ENCODE measurements at regions not wholly inside any gene's neighbourhood (a gene's known extent, or its start where the extent isn't known, plus 50 kb on each side); places are given as distances from the start of the nearest gene placed in this dataset.

DNA sequence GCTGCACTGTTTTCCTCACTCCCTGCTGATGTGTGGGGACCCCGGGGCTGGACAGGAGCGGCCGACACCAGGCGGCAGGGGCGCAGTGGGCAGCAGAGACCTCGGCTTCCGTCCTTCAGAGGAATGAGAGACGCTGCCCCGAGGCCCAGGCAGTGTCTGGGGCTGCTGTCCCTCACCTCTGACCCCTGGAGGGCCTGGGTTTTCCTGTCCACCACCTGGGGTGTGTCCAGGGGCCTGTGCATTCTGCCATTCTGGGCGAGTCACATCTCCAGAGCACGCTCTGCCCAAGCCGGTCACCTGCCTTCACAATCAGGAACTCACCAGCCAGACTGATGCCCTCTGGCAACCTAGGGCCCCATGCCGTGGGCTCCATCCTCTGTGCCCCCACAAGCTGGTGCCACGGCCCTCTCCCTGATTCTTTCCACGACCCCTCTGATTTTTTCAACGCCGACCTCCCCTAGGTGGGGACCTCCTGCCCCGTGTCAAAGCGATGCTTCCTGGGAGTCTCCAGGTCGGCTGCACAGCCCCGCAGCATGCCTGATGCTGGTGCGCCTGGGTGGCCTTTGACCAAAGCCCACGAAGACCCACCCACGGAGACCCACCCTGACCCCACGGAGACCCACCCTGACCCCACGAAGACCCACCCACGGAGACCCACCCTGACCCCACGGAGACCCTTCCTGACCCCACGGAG, 53.7 kb upstream of the CFAP46 start:
- no peak overlapping the region for H2AFZ ChIP-seq (ENCODE audit: low read length)
- H3K9me3 ChIP-seq (replicated peaks in 1 of 2; ENCODE audit: control insufficient read depth in 2 of 2, insufficient read depth in 1 of 2, low read depth in 1 of 2, low read length in 2 of 2), result peaks cover 0 to 4% of the 10 kb centered on the region in 2 donors
- no peak overlapping the region for H3K4me2 ChIP-seq (ENCODE audit: insufficient read depth, low read length, poor library complexity, severe bottlenecking)
- H2BK120ac ChIP-seq (ENCODE audit: low read depth, low read length), result no peak overlapping the region
- no peak overlapping the region for H3K4ac ChIP-seq (ENCODE audit: low read length)
- no peak overlapping the region for H3K4me3 ChIP-seq (ENCODE audit: low read length in 2 of 2)
- peaks cover 0 to 48% (median 0%) of the 10 kb centered on the region in 3 experiments for H3K27me3 ChIP-seq (ENCODE audit: control insufficient read depth in 3 of 3, insufficient read depth in 3 of 3, low read depth in 1 of 3, low read length in 3 of 3)
- H3K36me3 ChIP-seq (replicated peaks in 1 of 2; ENCODE audit: control insufficient read depth in 2 of 2, insufficient read depth in 2 of 2, low read length in 2 of 2), result no peaks in the 10 kb centered on the region
- H2BK12ac ChIP-seq (ENCODE audit: low read length), result no peak overlapping the region
- H3K27ac ChIP-seq (replicated peaks; ENCODE audit: low read length), result no peak overlapping the region
- H2BK15ac ChIP-seq (ENCODE audit: low read length), result no peak overlapping the region
- H3K18ac ChIP-seq (ENCODE audit: low read length), result peak overlapping the region; percentile 60
- H3K9ac ChIP-seq (ENCODE audit: low read depth, low read length, poor library complexity), result peak overlapping the region; percentile 30
- H4K8ac ChIP-seq (ENCODE audit: low read depth, low read length), result no peak overlapping the region
- no CpG with 5 or more reads among the region's 29 CpGs for WGBS, 2 donors (ENCODE audit: extremely low coverage in 2 of 2, insufficient read length in 2 of 2, insufficient replicate concordance in 1 of 2)
- H4K91ac ChIP-seq (ENCODE audit: low read depth, low read length, poor library complexity), result no peak overlapping the region
- H3K4me1 ChIP-seq (ENCODE audit: control insufficient read depth in 2 of 2, insufficient read depth in 1 of 2, low read depth in 1 of 2, low read length in 2 of 2), result peaks cover 2 to 4% of the 10 kb centered on the region in 2 donors
- H3K14ac ChIP-seq (ENCODE audit: low read length), result no peak overlapping the region
- peak overlapping the region; percentile 46 for H2BK5ac ChIP-seq (ENCODE audit: low read length)
- peaks cover 2% of the 10 kb centered on the region for H3K79me1 ChIP-seq (ENCODE audit: low read depth, low read length)
- no peak overlapping the region for H3K23ac ChIP-seq (ENCODE audit: low read depth, low read length, poor library complexity)
- DNase-seq (ENCODE audit: low spot score), result no peak
- H2AK5ac ChIP-seq (ENCODE audit: low read depth, low read length), result peak overlapping the region; percentile 53

DNA sequence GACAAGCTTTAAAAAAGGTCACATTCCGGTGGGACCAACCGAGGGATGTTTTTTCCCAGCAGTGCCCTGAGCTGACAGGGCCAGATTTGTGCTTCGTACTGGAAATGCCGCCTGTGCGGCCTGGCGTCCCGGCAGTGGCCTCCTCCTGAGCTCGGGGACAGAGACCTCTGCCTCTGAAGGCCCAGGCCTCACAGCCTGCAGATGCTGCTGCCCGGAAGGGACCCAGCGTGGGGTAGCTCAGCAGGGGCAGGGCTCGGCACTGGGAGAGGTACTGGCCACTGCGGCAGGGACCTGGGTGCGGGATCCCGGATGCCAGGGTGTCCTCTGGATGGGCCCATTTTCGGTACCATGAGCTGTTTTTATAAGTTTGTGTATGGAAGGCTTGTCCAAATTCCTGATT, 52.4 kb upstream of the CFAP46 start:
- no peak overlapping the region for H4K91ac ChIP-seq (ENCODE audit: low read depth, low read length, poor library complexity)
- peak overlapping the region; percentile 12 for H3K23ac ChIP-seq (ENCODE audit: low read depth, low read length, poor library complexity)
- H2BK5ac ChIP-seq (ENCODE audit: low read length), result no peak overlapping the region
- H3K9ac ChIP-seq (ENCODE audit: low read depth, low read length, poor library complexity), result peak overlapping the region; percentile 51
- no CpG with 5 or more reads among the region's 15 CpGs for WGBS, 2 donors (ENCODE audit: extremely low coverage in 2 of 2, insufficient read length in 2 of 2, insufficient replicate concordance in 1 of 2)
- no peak overlapping the region for H2BK15ac ChIP-seq (ENCODE audit: low read length)
- no peak overlapping the region for H2BK120ac ChIP-seq (ENCODE audit: low read depth, low read length)
- peaks cover 0 to 4% of the 10 kb centered on the region in 2 donors for H3K9me3 ChIP-seq (replicated peaks in 1 of 2; ENCODE audit: control insufficient read depth in 2 of 2, insufficient read depth in 1 of 2, low read depth in 1 of 2, low read length in 2 of 2)
- peaks cover 2 to 4% of the 10 kb centered on the region in 2 donors for H3K4me1 ChIP-seq (ENCODE audit: control insufficient read depth in 2 of 2, insufficient read depth in 1 of 2, low read depth in 1 of 2, low read length in 2 of 2)
- H3K4ac ChIP-seq (ENCODE audit: low read length), result no peak overlapping the region
- H3K18ac ChIP-seq (ENCODE audit: low read length), result peak overlapping the region; percentile 80
- no peak for DNase-seq (ENCODE audit: low spot score)
- H2AK5ac ChIP-seq (ENCODE audit: low read depth, low read length), result no peak overlapping the region
- no peaks in the 10 kb centered on the region for H3K36me3 ChIP-seq (replicated peaks in 1 of 2; ENCODE audit: control insufficient read depth in 2 of 2, insufficient read depth in 2 of 2, low read length in 2 of 2)
- H4K8ac ChIP-seq (ENCODE audit: low read depth, low read length), result no peak overlapping the region
- H3K14ac ChIP-seq (ENCODE audit: low read length), result no peak overlapping the region
- no peak overlapping the region for H3K4me2 ChIP-seq (ENCODE audit: insufficient read depth, low read length, poor library complexity, severe bottlenecking)
- no peak overlapping the region for H2AFZ ChIP-seq (ENCODE audit: low read length)
- H3K79me1 ChIP-seq (ENCODE audit: low read depth, low read length), result peaks cover 2% of the 10 kb centered on the region
- no peak overlapping the region for H3K4me3 ChIP-seq (ENCODE audit: low read length in 2 of 2)
- H2BK12ac ChIP-seq (ENCODE audit: low read length), result no peak overlapping the region
- no peak overlapping the region for H3K27ac ChIP-seq (replicated peaks; ENCODE audit: low read length)
- H3K27me3 ChIP-seq (ENCODE audit: control insufficient read depth in 3 of 3, insufficient read depth in 3 of 3, low read depth in 1 of 3, low read length in 3 of 3), result peaks cover 0 to 47% (median 0%) of the 10 kb centered on the region in 3 experiments

DNA sequence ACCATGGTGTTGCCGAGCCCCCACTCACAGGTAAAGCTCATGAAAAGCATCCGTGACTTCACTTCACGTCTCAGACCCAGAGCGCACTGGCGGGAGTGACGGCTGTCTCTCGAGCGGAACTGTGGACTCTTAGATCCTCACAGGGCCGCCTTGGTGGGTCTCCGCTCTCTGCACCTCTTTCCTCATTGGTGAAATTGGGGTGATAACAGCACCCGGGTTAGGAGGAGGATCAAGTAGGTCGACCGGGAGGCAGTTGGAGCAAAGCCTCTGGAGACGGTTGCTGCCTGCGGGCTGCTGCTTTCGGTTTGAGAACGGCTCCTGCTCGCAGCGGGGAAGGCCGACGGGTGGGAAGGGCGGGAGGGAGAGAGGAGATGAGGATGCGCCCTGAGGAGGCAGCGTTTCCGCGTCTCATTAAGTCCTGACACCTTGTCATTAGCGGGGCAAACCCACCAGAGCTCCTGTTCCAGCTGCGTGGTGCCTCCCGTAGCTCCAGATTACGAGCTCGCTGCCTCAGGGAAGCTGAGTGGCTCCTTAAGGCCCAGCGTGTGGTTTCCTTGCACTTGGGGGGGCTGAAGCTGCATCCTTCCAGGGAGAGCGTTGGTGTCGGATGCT, 51.9 kb upstream of the CFAP46 start:
- Histone ChIP-seq H3K27me3 (ENCODE audit: control insufficient read depth in 3 of 3, insufficient read depth in 3 of 3, low read depth in 1 of 3, low read length in 3 of 3) (peaks cover 0 to 51% (median 0%) of the 10 kb centered on the region in 3 experiments), H3K9ac (ENCODE audit: low read depth, low read length, poor library complexity) (no peak overlapping the region), H3K4me1 (ENCODE audit: control insufficient read depth in 2 of 2, insufficient read depth in 1 of 2, low read depth in 1 of 2, low read length in 2 of 2) (peaks cover 2 to 4% of the 10 kb centered on the region in 2 donors), H3K4ac (ENCODE audit: low read length) (no peak overlapping the region), H2BK12ac (ENCODE audit: low read length) (no peak overlapping the region), H2BK15ac (ENCODE audit: low read length) (peak overlapping the region; percentile 21), H2AFZ (ENCODE audit: low read length) (no peak overlapping the region), H3K18ac (ENCODE audit: low read length) (peak overlapping the region; percentile 75), H3K23ac (ENCODE audit: low read depth, low read length, poor library complexity) (peak overlapping the region; percentile 12), H3K9me3 (replicated peaks in 1 of 2; ENCODE audit: control insufficient read depth in 2 of 2, insufficient read depth in 1 of 2, low read depth in 1 of 2, low read length in 2 of 2) (peaks cover 0 to 4% of the 10 kb centered on the region in 2 donors), H3K4me2 (ENCODE audit: insufficient read depth, low read length, poor library complexity, severe bottlenecking) (no peak overlapping the region), H3K4me3 (ENCODE audit: low read length in 2 of 2) (no peak overlapping the region), H3K14ac (ENCODE audit: low read length) (peak overlapping the region; percentile 63), H3K27ac (replicated peaks; ENCODE audit: low read length) (no peak overlapping the region), H3K79me1 (ENCODE audit: low read depth, low read length) (peaks cover 2% of the 10 kb centered on the region), H2AK5ac (ENCODE audit: low read depth, low read length) (peak overlapping the region; percentile 74), H2BK5ac (ENCODE audit: low read length) (peak overlapping the region; percentile 46), H4K8ac (ENCODE audit: low read depth, low read length) (no peak overlapping the region), H2BK120ac (ENCODE audit: low read depth, low read length) (no peak overlapping the region), H3K36me3 (replicated peaks in 1 of 2; ENCODE audit: control insufficient read depth in 2 of 2, insufficient read depth in 2 of 2, low read length in 2 of 2) (no peaks in the 10 kb centered on the region), H4K91ac (ENCODE audit: low read depth, low read length, poor library complexity) (no peak overlapping the region)
- no CpG with 5 or more reads among the region's 34 CpGs for WGBS, 2 donors (ENCODE audit: extremely low coverage in 2 of 2, insufficient read length in 2 of 2, insufficient replicate concordance in 1 of 2)
- DNase-seq (ENCODE audit: low spot score), result no peak

All from neuronal stem cell (in vitro differentiated cells).